Astrocyte of the spinal cord (primary cell): ENCODE measurements at regions not wholly inside any gene's neighbourhood (a gene's known extent, or its start where the extent isn't known, plus 50 kb on each side); places are given as distances from the start of the nearest gene placed in this dataset.

Source experiments
- DNase-seq: peaks from one replicate; pipeline ENCODE4 v3.0.0; 2011; ENCODE audit warnings: low read depth, low spot score
- H3K4me3 ChIP-seq: 2 replicates; pipeline ENCODE4 v1.5.1; 2011; ENCODE audit warnings: low read depth, mild to moderate bottlenecking, low read length, moderate library complexity
- CTCF ChIP-seq: IDR thresholded peaks from 2 replicates; pipeline ENCODE4 v1.5.1; 2012; ENCODE audit warnings: low read depth, mild to moderate bottlenecking, low read length, inconsistent platforms
- in situ Hi-C: cut with HindIII; loops from 2 replicates; pipeline ENCODE4 v1.10.0; 2017; ENCODE audit warnings: low sequenced_read_pairs

DNA sequence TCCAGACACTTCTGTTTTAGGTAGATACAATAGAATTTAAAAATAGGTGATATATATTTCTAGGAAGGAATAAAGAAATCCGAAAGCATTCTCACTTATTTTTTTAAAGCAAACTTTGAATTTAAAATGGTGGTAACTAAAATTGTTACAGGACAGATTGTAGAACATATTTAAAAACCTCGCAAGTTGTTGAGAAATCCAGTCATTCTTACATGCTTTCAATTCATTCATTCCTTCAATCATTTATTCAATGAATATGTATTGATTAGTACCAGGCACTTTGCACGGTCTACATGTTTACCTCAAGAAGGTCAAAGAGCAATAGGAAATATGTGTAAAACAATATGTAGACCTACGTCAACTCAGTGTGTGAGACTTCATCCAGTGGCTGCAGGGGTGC, 189.9 kb upstream of the SNX7 start:
- in situ Hi-C loops = no loop called here
- no peak for DNase-seq
- no peak for TF ChIP-seq CTCF
- no peak overlapping the region for H3K4me3 ChIP-seq

- no peak overlapping the region for H3K4me3 ChIP-seq
- DNase-seq = peak; percentile 83
- in situ Hi-C loops = no loop called here
- TF ChIP-seq CTCF = peak; percentile 86
These were observed 193.3 kb upstream of the SNX7 start for GRCh38 chr1:98468111-98468717.

DNA sequence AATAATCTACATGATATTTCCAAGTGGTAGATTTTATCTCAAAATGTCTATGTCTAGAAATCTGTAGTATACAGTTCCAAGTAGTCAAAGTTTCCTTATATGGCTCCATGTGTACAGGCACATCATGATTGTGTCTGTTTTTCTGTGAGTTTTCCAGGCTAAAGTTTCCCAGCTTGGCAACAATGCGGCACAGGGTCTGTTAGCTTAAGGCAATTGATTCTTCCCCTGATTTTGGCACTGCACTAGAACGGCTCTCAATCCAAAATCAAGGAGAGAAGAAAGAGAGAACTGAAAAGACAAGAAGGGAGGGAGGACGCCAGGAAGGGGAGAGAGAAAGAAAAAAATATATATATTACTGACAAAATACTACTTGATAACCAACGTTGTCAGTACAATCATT, 193.9 kb upstream of the SNX7 start:
- TF ChIP-seq CTCF = no peak
- DNase-seq = peak; percentile 42
- in situ Hi-C loops = no loop called here
- H3K4me3 ChIP-seq = no peak overlapping the region

- TF ChIP-seq CTCF = no peak
- in situ Hi-C loops = no loop called here
- DNase-seq = no peak
- H3K4me3 ChIP-seq = no peak overlapping the region
These were observed 194.4 kb upstream of the SNX7 start for GRCh38 chr1:98467122-98467521.

DNA sequence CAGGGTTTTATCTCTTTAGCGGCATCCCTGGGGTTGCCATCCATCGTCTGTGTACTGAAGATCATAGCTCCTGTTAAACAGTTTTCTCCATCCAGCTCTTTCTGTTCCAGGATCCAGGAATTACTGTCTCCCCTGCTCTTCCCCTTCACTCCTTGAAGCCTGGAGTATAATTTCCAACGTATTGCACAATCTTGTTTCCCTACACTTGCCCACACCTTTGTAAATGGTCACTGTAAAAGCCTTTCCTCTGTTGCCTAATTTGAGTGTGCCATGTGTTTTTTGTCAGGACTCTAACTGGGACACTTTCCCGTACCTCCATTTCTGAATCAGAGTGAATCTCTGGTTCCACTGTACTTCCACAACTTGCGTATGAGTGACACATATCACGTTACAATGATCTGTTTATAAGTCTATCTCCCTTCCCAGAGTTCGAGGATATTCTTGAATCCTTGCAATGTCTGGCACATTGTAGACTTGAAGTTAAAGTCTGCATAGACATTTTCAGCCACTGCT, 199.6 kb upstream of the SNX7 start:
- no peak for TF ChIP-seq CTCF
- DNase-seq = no peak
- in situ Hi-C loops = no loop called here
- H3K4me3 ChIP-seq = no peak overlapping the region

GRCh38 chr1:98460136-98460535, 201.4 kb upstream of the SNX7 start:
- TF ChIP-seq CTCF = no peak
- in situ Hi-C loops = no loop called here
- no peak overlapping the region for H3K4me3 ChIP-seq
- no peak for DNase-seq
